ENCODE measurements at regions not wholly inside any gene's neighbourhood (a gene's known extent, or its start where the extent isn't known, plus 50 kb on each side); places are given as distances from the start of the nearest gene placed in this dataset.

DNA sequence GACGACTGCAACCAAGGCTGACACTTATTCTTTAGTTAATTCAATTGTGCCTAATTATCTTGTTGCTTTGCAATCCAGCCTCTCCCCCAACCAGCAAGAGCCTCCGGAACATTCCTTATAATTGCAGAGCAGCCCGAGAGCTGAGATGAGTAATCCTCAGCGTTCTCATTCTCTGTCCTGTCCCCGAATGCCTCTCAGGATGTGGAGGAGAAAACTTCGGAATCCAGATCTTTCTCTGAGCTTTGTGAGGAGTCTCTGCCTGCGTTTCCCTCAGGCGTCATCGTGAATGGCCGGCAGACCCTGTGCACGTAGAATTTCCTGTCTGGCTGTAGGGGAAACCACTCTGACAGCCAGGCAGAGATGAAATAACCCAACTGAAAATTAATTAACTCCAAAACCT, 160.5 kb upstream of the DIO3 start:
- ATAC-seq (ENCODE audit: insufficient read depth, low read depth) (no peak), DNase-seq (no peak)
- H3K4me2 ChIP-seq (ENCODE audit: insufficient read depth, low read length), result no peak overlapping the region
- H3K79me2 ChIP-seq (ENCODE audit: insufficient read depth, low read length), result no peaks in the 10 kb centered on the region
- no peak overlapping the region for H3K27ac ChIP-seq (ENCODE audit: low read length)
- H4K20me1 ChIP-seq (ENCODE audit: insufficient read depth, low read length), result 0 out of 2 replicates have a peak, but pooled peaks cover 2% of the 10 kb centered on the region
- H3K9me3 ChIP-seq (ENCODE audit: insufficient read depth, low read length, severe bottlenecking), result no peaks in the 10 kb centered on the region
- no peak overlapping the region for H2AFZ ChIP-seq (ENCODE audit: low read depth, low read length)
- TF ChIP-seq EZH2 (IDR thresholded peaks at IDR 0.05; ENCODE audit: borderline replicate concordance, low read depth, low read length, severe bottlenecking), result no peak
- no peak for TF ChIP-seq CTCF (IDR thresholded peaks at IDR 0.05; ENCODE audit: borderline replicate concordance, extremely low read depth, low read length, poor library complexity, severe bottlenecking)
- H3K27me3 ChIP-seq (ENCODE audit: insufficient read depth, low read length, poor library complexity), result peaks cover 32% of the 10 kb centered on the region
- no peaks in the 10 kb centered on the region for H3K4me1 ChIP-seq (ENCODE audit: insufficient read depth, low read length)
- no peak overlapping the region for H3K9ac ChIP-seq (ENCODE audit: low read depth, low read length)
- H3K36me3 ChIP-seq (ENCODE audit: insufficient read depth, low read length), result no peaks in the 10 kb centered on the region
- no peak overlapping the region for H3K4me3 ChIP-seq (ENCODE audit: low read depth in 1 of 2, low read length in 2 of 2)

- H3K9ac ChIP-seq (ENCODE audit: low read depth, low read length), result no peak overlapping the region
These were observed 158.2 kb upstream of the DIO3 start for GRCh38 chr14:101402936-101403660.

GRCh38 chr14:101404426-101405170, 156.7 kb upstream of the DIO3 start:
- Histone ChIP-seq H3K9me3 (ENCODE audit: insufficient read depth, low read length, severe bottlenecking) (no peaks in the 10 kb centered on the region), H3K27ac (ENCODE audit: low read length) (no peak overlapping the region), H2AFZ (ENCODE audit: low read depth, low read length) (no peak overlapping the region), H3K4me3 (ENCODE audit: low read depth in 1 of 2, low read length in 2 of 2) (no peak overlapping the region), H3K79me2 (ENCODE audit: insufficient read depth, low read length) (no peaks in the 10 kb centered on the region), H3K27me3 (ENCODE audit: insufficient read depth, low read length, poor library complexity) (peaks cover 42% of the 10 kb centered on the region), H3K36me3 (ENCODE audit: insufficient read depth, low read length) (no peaks in the 10 kb centered on the region), H4K20me1 (ENCODE audit: insufficient read depth, low read length) (0 out of 2 replicates have a peak, but pooled peaks cover 2% of the 10 kb centered on the region), H3K4me2 (ENCODE audit: insufficient read depth, low read length) (no peak overlapping the region), H3K9ac (ENCODE audit: low read depth, low read length) (no peak overlapping the region), H3K4me1 (ENCODE audit: insufficient read depth, low read length) (no peaks in the 10 kb centered on the region)
- no peak for ATAC-seq (ENCODE audit: insufficient read depth, low read depth)
- no peak for DNase-seq
- no peak for TF ChIP-seq CTCF (IDR thresholded peaks at IDR 0.05; ENCODE audit: borderline replicate concordance, extremely low read depth, low read length, poor library complexity, severe bottlenecking)
- no peak for TF ChIP-seq EZH2 (IDR thresholded peaks at IDR 0.05; ENCODE audit: borderline replicate concordance, low read depth, low read length, severe bottlenecking)

More at GRCh38 chr14:101402936-101403660, 158.2 kb upstream of the DIO3 start:
- no peak for DNase-seq
- H2AFZ ChIP-seq (ENCODE audit: low read depth, low read length), result no peak overlapping the region
- H3K4me3 ChIP-seq (ENCODE audit: low read depth in 1 of 2, low read length in 2 of 2), result no peak overlapping the region
- H3K9me3 ChIP-seq (ENCODE audit: insufficient read depth, low read length, severe bottlenecking), result no peaks in the 10 kb centered on the region
- H3K27ac ChIP-seq (ENCODE audit: low read length), result no peak overlapping the region
- H3K36me3 ChIP-seq (ENCODE audit: insufficient read depth, low read length), result no peaks in the 10 kb centered on the region
- no peak for ATAC-seq (ENCODE audit: insufficient read depth, low read depth)
- no peak overlapping the region for H3K4me2 ChIP-seq (ENCODE audit: insufficient read depth, low read length)
- H3K4me1 ChIP-seq (ENCODE audit: insufficient read depth, low read length), result no peaks in the 10 kb centered on the region
- 0 out of 2 replicates have a peak, but pooled peaks cover 2% of the 10 kb centered on the region for H4K20me1 ChIP-seq (ENCODE audit: insufficient read depth, low read length)
- peaks cover 44% of the 10 kb centered on the region for H3K27me3 ChIP-seq (ENCODE audit: insufficient read depth, low read length, poor library complexity)
- no peak for TF ChIP-seq EZH2 (IDR thresholded peaks at IDR 0.05; ENCODE audit: borderline replicate concordance, low read depth, low read length, severe bottlenecking)
- TF ChIP-seq CTCF (IDR thresholded peaks at IDR 0.05; ENCODE audit: borderline replicate concordance, extremely low read depth, low read length, poor library complexity, severe bottlenecking), result no peak
- no peaks in the 10 kb centered on the region for H3K79me2 ChIP-seq (ENCODE audit: insufficient read depth, low read length)
